Adipocyte (in vitro differentiated cells): ENCODE measurements at regions not wholly inside any gene's neighbourhood (a gene's known extent, or its start where the extent isn't known, plus 50 kb on each side); places are given as distances from the start of the nearest gene placed in this dataset.
A peak's percentile ranks its signal among the peaks of the same experiment; 100 is the strongest.

ENCODE experiments used
- DNase-seq: peaks from one replicate; pipeline ENCODE4 v3.0.0-alpha.2; 2015; ENCODE audit warnings: low read depth
- H3K27me3 ChIP-seq: replicated peaks from 2 replicates; pipeline ENCODE4 v1.7.0; 2013; ENCODE audit warnings: mild to moderate bottlenecking, low read length, moderate library complexity; ENCODE audit not compliant: control insufficient read depth, insufficient read depth
- H3K36me3 ChIP-seq: 2 replicates; pipeline ENCODE4 v1.7.0; 2013; ENCODE audit warnings: low read length, mild to moderate bottlenecking, moderate library complexity; ENCODE audit not compliant: control insufficient read depth, insufficient read depth, severe bottlenecking
- H3K4me1 ChIP-seq: 2 replicates; pipeline ENCODE4 v1.7.0; 2013; ENCODE audit warnings: mild to moderate bottlenecking, low read length, moderate library complexity; ENCODE audit not compliant: control insufficient read depth, insufficient read depth
- H3K4me3 ChIP-seq: 2 replicates; pipeline ENCODE4 v1.7.0; 2013; ENCODE audit warnings: mild to moderate bottlenecking, low read length, moderate library complexity
- H3K9ac ChIP-seq: 2 replicates; pipeline ENCODE4 v1.7.0; 2013; ENCODE audit warnings: mild to moderate bottlenecking, low read length, moderate library complexity
- H3K9me3 ChIP-seq: 2 replicates; pipeline ENCODE4 v1.7.0; 2013; ENCODE audit warnings: mild to moderate bottlenecking, low read length, moderate library complexity; ENCODE audit not compliant: control insufficient read depth

DNA sequence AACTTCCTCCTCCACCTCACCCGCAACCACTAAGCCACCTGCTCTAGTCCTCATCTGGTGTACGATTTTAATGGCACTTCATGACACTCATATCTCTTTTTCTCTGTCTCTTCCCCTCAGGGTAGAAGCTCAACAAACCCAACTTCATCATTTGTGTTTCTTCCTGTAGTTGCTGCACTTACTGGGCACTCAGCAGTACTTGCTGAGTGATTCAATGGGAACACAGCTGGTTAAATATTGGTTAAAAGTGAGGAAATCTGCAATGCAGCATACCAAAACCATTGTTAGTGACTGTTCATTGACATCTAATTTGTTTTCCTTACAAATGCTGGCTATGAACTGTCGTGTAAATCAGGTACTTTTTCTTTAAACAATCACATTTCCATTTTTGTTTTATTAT is 541.1 kb upstream of the PRMT6 start:
- H3K4me3 ChIP-seq = no peak overlapping the region

DNA sequence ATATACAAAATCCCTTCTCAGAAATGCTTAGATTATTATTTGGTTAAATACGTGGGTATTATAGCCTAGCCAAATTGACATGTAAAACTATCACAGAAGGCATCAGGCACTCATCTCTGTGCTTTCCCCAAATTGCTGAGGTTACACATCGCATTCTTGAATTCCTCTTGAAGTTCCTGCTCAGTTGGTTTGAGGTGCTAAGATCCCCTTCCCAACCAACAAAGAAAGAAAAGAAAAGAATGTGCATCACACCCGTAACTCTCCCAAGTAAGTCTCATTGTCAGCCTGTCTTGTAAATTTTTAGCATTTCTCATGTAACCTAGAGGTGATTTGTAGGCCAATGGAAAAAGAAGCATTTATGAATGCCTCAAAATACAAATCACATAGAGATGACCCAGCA is 539.2 kb upstream of the PRMT6 start:
- DNase-seq = no peak
- Histone ChIP-seq H3K4me1 (no peaks in the 10 kb centered on the region), H3K9ac (no peak overlapping the region), H3K27me3 (no peaks in the 10 kb centered on the region), H3K4me3 (no peak overlapping the region), H3K9me3 (no peaks in the 10 kb centered on the region), H3K36me3 (no peaks in the 10 kb centered on the region)

More for the DNA sequence above, 541.1 kb upstream of the PRMT6 start:
- no peaks in the 10 kb centered on the region for H3K4me1 ChIP-seq
- no peaks in the 10 kb centered on the region for H3K36me3 ChIP-seq
- H3K27me3 ChIP-seq = no peaks in the 10 kb centered on the region
- H3K9ac ChIP-seq = no peak overlapping the region
- DNase-seq = no peak
- H3K9me3 ChIP-seq = no peaks in the 10 kb centered on the region

DNA sequence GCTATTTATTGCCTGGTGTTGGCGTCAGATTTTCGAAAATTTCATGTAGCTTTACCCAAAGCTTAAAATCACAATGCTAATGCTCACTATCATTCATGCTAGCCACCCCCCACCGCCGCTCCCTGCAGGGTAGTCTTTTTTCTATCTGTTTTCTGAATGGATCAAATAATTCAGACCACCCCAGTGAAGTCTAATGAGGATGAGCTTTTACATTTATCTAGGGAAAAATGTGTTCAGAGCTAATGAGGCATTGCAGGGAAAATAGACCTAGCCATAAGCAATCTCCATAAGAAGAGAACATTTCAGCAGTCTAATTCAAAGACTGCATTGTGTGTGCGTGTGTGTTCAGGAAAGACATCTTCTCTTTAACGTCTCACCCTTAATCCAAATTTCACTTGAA is 533.0 kb upstream of the PRMT6 start:
- Histone ChIP-seq H3K4me1 (peaks cover 4% of the 10 kb centered on the region), H3K36me3 (no peaks in the 10 kb centered on the region), H3K9ac (no peak overlapping the region), H3K27me3 (no peaks in the 10 kb centered on the region), H3K9me3 (no peaks in the 10 kb centered on the region), H3K4me3 (no peak overlapping the region)
- DNase-seq = no peak

DNA sequence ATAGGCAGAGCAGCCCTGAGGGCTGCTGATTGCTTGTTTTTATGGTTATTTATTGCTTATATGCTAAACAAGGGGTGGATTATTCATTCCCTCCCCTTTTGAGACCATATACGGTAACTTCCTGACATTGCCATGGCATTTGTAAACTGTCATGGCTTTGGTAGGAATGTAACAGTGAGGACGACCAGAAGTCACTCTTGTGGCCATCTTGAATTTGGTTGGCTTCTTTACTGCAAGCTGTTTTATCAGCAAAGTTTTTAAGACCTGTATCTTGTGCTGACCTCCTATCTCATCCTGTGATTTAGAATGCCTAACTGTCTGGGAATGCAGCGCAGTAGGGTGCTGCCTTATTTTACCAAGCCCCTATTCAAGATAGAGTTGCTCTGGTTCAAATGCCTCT is 531.8 kb upstream of the PRMT6 start:
- peaks cover 4% of the 10 kb centered on the region for H3K4me1 ChIP-seq
- no peak overlapping the region for H3K9ac ChIP-seq
- no peaks in the 10 kb centered on the region for H3K36me3 ChIP-seq
- no peak overlapping the region for H3K4me3 ChIP-seq
- DNase-seq = no peak
- no peaks in the 10 kb centered on the region for H3K27me3 ChIP-seq
- H3K9me3 ChIP-seq = no peaks in the 10 kb centered on the region

DNA sequence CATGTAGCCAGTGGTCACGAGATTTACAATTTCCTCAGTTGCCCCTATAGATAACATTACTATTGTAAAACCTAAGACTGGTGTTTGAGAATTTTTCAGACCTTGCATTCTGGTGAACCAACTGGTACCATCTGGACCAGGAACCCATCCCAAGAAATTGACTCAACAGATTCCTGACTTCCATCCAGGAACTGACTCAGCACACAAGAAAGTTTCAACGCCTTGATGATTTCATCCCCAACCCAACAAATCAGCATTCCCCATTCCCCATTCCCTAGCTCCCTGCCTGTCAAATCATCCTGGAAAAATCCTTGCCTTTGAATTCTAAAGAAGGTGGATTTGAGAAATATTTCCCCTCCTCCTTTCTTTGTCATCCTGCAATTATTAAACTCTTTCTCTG is 529.8 kb upstream of the PRMT6 start:
- no peak overlapping the region for H3K9ac ChIP-seq
- H3K4me3 ChIP-seq = no peak overlapping the region
- no peaks in the 10 kb centered on the region for H3K27me3 ChIP-seq
- H3K9me3 ChIP-seq = peaks cover 3% of the 10 kb centered on the region
- H3K36me3 ChIP-seq = no peaks in the 10 kb centered on the region
- peak; percentile 73 for DNase-seq
- peaks cover 4% of the 10 kb centered on the region for H3K4me1 ChIP-seq

DNA sequence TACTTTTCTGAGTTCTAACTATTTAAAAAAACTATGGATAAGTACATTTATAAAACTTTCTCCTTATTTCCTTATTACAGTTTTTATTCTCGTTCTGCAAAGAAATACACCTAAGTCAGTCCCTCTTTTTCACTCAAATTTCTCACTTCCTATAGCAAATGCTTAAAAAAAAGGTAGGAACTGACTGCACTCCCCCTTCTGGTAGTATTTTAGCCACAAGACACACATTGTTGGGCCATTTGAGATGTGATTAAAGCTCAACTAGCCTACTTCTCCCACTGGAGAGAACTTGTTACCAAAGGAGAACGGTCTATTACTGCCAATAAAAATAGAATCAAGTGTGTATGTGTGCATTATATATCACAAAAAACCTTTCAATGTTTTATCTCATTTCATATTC is 521.9 kb upstream of the PRMT6 start:
- no peak overlapping the region for H3K9ac ChIP-seq
- DNase-seq = no peak
- H3K36me3 ChIP-seq = no peaks in the 10 kb centered on the region
- no peaks in the 10 kb centered on the region for H3K27me3 ChIP-seq
- H3K4me3 ChIP-seq = no peak overlapping the region
- peaks cover 9% of the 10 kb centered on the region for H3K9me3 ChIP-seq
- H3K4me1 ChIP-seq = no peaks in the 10 kb centered on the region

DNA sequence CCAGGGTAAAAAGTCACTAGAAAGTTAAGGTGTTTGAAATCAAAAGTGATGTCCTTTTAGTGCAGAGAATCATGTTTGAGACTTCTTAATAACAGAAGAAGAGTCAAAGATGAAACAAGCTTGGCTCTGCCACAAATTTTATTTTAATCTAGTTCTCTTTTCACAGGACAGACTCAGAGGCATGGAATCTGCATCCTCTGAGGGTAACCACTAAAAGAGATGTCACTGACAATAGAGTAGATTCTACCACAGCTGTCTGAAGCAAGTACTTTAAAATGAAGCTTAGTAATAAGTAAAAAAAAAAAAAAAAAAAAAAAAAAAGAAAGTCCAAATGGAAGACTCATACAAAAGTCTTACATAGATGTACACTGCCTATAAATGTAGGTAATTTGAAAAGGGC is 519.7 kb upstream of the PRMT6 start:
- no peaks in the 10 kb centered on the region for H3K4me1 ChIP-seq
- DNase-seq = peak; percentile 47
- no peak overlapping the region for H3K9ac ChIP-seq
- no peak overlapping the region for H3K4me3 ChIP-seq
- peaks cover 20% of the 10 kb centered on the region for H3K9me3 ChIP-seq
- H3K36me3 ChIP-seq = no peaks in the 10 kb centered on the region
- no peaks in the 10 kb centered on the region for H3K27me3 ChIP-seq

DNA sequence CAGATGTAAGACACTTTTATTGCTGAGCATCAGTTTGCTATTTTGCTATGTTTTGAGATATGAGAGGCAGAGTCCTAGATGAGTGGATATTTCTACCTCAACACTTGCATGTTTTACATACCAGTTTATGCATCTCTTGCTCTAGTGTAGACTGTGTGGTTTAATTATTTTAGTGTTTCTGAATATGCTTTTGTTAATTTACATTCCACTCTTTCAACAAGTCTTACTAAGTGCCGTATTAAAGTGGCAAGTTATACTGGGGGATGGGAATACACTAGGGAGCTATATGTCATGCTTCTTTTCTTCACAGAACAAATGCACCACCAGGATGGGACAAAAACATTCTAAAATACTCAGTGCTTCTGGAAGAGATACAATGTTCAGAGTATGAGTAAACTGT is 507.7 kb upstream of the PRMT6 start:
- DNase-seq = no peak
- Histone ChIP-seq H3K9ac (no peak overlapping the region), H3K9me3 (peaks cover 6% of the 10 kb centered on the region), H3K4me3 (no peak overlapping the region), H3K27me3 (no peaks in the 10 kb centered on the region), H3K4me1 (peaks cover 5% of the 10 kb centered on the region), H3K36me3 (no peaks in the 10 kb centered on the region)

DNA sequence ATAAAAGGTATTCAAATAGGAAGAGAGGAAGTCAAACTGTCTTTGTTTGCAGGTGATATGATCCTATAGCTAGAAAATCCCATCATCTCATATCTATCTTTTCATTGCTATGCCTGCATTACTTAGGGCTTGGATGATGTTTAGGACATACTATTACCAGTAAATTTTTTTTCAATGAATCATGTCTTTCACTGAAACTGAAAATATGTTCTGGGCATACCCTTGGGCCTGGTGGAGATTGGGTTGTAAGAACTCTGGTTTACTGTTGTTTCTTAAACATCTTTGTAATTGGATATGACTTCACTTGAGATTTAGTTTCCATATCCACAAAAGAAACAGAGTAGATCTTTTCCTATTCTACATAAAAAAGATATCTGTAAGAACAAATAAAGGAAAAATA is 502.2 kb upstream of the PRMT6 start:
- Histone ChIP-seq H3K36me3 (no peaks in the 10 kb centered on the region), H3K9ac (no peak overlapping the region), H3K9me3 (peaks cover 8% of the 10 kb centered on the region), H3K4me3 (no peak overlapping the region), H3K4me1 (no peaks in the 10 kb centered on the region), H3K27me3 (no peaks in the 10 kb centered on the region)
- peak; percentile 76 for DNase-seq

DNA sequence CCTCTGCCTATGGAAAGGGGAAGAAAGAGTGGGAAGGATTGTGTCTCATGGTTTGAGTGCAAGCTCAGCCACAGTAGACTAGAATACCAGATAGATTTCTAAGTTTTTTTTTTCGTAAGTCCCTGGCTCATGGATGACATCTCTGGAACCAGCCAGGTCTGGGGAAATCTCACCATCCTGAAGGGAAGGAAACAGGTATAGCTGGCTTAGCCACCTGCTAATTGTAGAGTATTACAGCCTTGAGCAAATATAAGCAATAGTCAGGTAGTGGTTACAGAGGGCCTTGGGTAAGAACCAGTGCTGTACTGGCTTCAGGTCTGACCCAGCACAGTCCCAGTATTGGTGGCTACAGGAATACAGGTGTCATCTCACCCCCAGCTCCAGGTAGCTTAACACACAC is 500.9 kb upstream of the PRMT6 start:
- H3K4me1 ChIP-seq = no peaks in the 10 kb centered on the region
- H3K4me3 ChIP-seq = no peak overlapping the region
- H3K9ac ChIP-seq = no peak overlapping the region
- no peak for DNase-seq
- no peaks in the 10 kb centered on the region for H3K36me3 ChIP-seq
- H3K9me3 ChIP-seq = peaks cover 8% of the 10 kb centered on the region
- no peaks in the 10 kb centered on the region for H3K27me3 ChIP-seq

DNA sequence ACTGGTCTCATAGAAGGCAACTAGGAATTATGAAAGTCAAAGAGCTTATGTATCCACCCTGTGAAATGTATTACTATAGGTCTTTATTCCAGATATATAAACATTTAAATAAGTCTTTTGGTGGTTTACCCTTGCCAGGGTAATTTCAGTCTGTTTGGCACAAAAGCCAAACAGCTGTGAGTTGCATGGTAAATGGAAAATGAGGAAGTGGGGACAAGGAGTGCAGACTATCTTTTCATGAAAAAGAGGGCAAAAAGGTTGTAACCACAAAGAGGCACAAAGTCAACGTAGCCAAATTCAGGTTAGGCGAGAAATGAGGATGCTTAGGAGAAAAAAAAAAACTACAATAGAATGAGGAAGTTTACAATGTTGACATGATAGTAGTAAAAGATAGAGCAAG is 492.3 kb upstream of the PRMT6 start:
- no peaks in the 10 kb centered on the region for H3K27me3 ChIP-seq
- no peaks in the 10 kb centered on the region for H3K36me3 ChIP-seq
- no peaks in the 10 kb centered on the region for H3K9me3 ChIP-seq
- no peak overlapping the region for H3K9ac ChIP-seq
- DNase-seq = no peak
- H3K4me3 ChIP-seq = no peak overlapping the region
- H3K4me1 ChIP-seq = peaks cover 4% of the 10 kb centered on the region

DNA sequence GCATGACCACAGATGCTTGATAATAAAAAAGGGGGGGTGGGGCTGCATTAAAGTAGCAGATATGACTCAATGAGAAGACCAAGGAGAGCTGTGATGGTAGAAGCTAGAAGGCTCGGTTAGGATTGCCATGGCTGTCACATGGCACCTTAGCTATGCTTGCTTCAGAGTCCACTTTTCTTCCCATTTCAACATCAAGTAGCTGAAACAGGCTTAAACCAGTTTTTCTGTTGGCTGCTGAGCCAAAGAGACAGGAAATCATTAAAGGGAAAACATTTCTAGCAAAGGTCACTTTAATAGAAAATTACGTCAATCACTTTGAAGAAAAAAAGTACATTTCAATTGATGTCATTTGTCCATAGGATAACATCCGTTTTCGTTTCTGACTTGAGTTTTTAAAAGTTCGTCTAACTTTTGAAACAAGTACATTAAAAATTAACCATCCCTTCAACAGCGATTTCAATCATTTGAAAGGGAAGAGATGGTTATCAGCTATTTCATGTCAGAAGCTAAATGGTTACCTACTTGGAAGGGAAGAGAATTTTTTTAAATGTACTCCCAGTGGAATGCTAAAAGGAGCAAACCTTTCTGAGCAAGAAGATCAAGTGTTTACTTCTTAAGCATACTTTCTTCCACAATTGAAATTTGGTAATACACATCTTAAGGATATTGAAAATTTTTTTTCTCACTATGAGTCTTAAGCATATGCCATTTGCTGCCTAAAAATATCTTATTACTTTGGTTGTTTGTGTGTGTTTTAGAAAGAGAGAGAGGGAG is 488.1 kb upstream of the PRMT6 start:
- H3K9me3 ChIP-seq = no peaks in the 10 kb centered on the region
- DNase-seq = no peak
- H3K36me3 ChIP-seq = no peaks in the 10 kb centered on the region
- peaks cover 4% of the 10 kb centered on the region for H3K4me1 ChIP-seq
- H3K9ac ChIP-seq = no peak overlapping the region
- no peaks in the 10 kb centered on the region for H3K27me3 ChIP-seq
- no peak overlapping the region for H3K4me3 ChIP-seq
